ENCODE measurements at regions not wholly inside any gene's neighbourhood (a gene's known extent, or its start where the extent isn't known, plus 50 kb on each side); places are given as distances from the start of the nearest gene placed in this dataset.
A peak's percentile ranks its signal among the peaks of the same experiment; 100 is the strongest.

- H3K4me2 ChIP-seq, result no peak overlapping the region
- H3K79me2 ChIP-seq, result no peaks in the 10 kb centered on the region
- H3K4me1 ChIP-seq (ENCODE audit: insufficient read depth), result peaks cover 15% of the 10 kb centered on the region
- H3K27ac ChIP-seq, result no peak overlapping the region
- no peak overlapping the region for H3K4me3 ChIP-seq
- WGBS (ENCODE audit: low lambda C conversion rate, missing lambda C conversion rate), result 92% methylated on average over 12 of the region's 12 CpGs
- H4K20me1 ChIP-seq (ENCODE audit: insufficient read depth, poor library complexity, severe bottlenecking), result no peaks in the 10 kb centered on the region
- no peak overlapping the region for H2AFZ ChIP-seq
- H3K9me3 ChIP-seq (ENCODE audit: low read depth), result no peaks in the 10 kb centered on the region
- TF ChIP-seq CTCF (IDR thresholded peaks at IDR 0.05; ENCODE audit: poor library complexity) (no peak), EZH2phosphoT487 (IDR thresholded peaks at IDR 0.05; ENCODE audit: low read depth, severe bottlenecking, unreplicated experiment) (no peak), EZH2 (IDR thresholded peaks at IDR 0.05; ENCODE audit: borderline replicate concordance) (no peak)
- H3K27me3 ChIP-seq, result peaks cover 7% of the 10 kb centered on the region
- DNase-seq (ENCODE audit: low spot score), result no peak
- H3K9me2 ChIP-seq (replicated peaks; ENCODE audit: insufficient read depth), result no peaks in the 10 kb centered on the region
- H3K36me3 ChIP-seq (replicated peaks; ENCODE audit: insufficient read depth, low read depth), result no peaks in the 10 kb centered on the region
Measured at GRCh38 chr5:73365990-73366667, 82.4 kb downstream of the FOXD1 start.

DNA sequence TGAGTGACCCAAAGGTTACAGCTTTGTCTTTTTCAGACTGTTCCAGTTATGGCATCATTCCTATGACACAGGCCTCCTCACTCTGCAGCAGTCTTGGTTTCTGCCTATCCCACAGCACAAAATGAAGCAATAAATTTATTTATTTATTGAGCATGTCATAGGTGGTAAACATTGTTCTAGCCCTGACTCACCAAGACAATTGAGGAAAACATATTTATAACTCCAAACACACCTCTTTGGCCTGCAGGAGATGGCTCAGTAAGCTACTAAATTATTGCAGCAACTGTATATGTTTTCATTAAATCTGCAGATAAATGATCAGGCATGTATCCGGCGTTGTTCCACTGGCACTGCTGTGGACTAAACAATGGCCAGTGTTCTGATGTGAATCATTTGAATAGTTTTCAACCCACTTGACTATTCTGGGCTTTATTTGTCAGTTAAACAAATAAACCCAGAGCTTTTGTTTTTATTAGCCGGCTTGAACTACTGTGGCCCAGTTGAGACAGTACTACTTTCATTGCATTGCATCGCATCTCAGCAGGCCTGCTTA is 83.2 kb downstream of the FOXD1 start:
- DNase-seq (ENCODE audit: low spot score), result no peak
- Histone ChIP-seq H3K4me2 (no peak overlapping the region), H3K27ac (no peak overlapping the region), H3K4me1 (ENCODE audit: insufficient read depth) (peaks cover 8% of the 10 kb centered on the region), H3K27me3 (peaks cover 7% of the 10 kb centered on the region), H3K4me3 (no peak overlapping the region), H3K79me2 (no peaks in the 10 kb centered on the region), H4K20me1 (ENCODE audit: insufficient read depth, poor library complexity, severe bottlenecking) (no peaks in the 10 kb centered on the region), H3K9me2 (replicated peaks; ENCODE audit: insufficient read depth) (no peaks in the 10 kb centered on the region), H2AFZ (no peak overlapping the region), H3K9me3 (ENCODE audit: low read depth) (no peaks in the 10 kb centered on the region), H3K36me3 (replicated peaks; ENCODE audit: insufficient read depth, low read depth) (no peaks in the 10 kb centered on the region)
- WGBS (ENCODE audit: low lambda C conversion rate, missing lambda C conversion rate), result 66% methylated on average over 4 of the region's 4 CpGs
- TF ChIP-seq EZH2phosphoT487 (IDR thresholded peaks at IDR 0.05; ENCODE audit: low read depth, severe bottlenecking, unreplicated experiment) (no peak), EZH2 (IDR thresholded peaks at IDR 0.05; ENCODE audit: borderline replicate concordance) (no peak), CTCF (IDR thresholded peaks at IDR 0.05; ENCODE audit: poor library complexity) (no peak)

DNA sequence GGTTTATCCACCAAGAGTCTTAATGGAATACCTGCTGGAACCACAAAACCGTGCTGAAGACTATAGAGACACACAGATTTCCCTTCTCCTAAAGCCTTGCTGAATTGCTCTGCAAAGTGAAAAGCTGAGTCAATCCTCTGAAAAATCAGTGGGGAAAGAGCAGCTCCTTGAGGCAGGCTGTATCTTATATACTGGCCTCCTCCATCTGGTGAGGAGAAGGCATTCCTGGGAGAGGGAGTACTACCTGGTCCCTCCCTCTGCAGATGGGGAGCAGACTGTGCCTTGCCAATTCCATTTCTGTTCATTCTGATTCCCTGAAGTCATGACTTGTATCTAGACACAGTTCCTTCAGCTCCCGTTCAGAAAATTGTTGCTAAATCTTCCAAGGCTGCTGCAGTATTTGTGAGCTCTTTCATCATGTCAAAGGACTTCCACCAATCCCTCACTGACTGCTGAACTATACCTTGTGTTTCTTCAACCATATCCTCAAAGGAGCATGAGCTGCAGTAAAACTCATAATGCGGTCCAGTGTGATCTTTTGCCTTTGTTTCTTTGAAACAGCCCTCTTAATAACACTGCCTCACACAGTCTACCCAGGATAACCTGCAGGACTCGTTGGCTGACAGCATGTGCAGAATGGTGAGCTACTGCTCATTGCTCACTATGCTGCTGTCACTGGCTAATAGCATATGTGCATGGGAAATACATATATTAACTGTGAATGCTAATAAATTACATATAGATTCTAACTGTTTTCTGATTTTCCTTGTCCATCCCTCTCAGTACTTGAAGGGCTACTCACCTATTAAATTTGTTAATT is 84.5 kb downstream of the FOXD1 start:
- Histone ChIP-seq H2AFZ (no peak overlapping the region), H3K4me2 (peak overlapping the region; percentile 9), H3K9me3 (ENCODE audit: low read depth) (no peaks in the 10 kb centered on the region), H3K27me3 (peaks cover 7% of the 10 kb centered on the region), H3K4me3 (no peak overlapping the region), H3K79me2 (no peaks in the 10 kb centered on the region), H3K27ac (no peak overlapping the region), H4K20me1 (ENCODE audit: insufficient read depth, poor library complexity, severe bottlenecking) (no peaks in the 10 kb centered on the region), H3K9me2 (replicated peaks; ENCODE audit: insufficient read depth) (no peaks in the 10 kb centered on the region), H3K36me3 (replicated peaks; ENCODE audit: insufficient read depth, low read depth) (no peaks in the 10 kb centered on the region), H3K4me1 (ENCODE audit: insufficient read depth) (peaks cover 5% of the 10 kb centered on the region)
- 66% methylated on average over 4 of the region's 4 CpGs for WGBS (ENCODE audit: low lambda C conversion rate, missing lambda C conversion rate)
- TF ChIP-seq EZH2 (IDR thresholded peaks at IDR 0.05; ENCODE audit: borderline replicate concordance) (no peak), CTCF (IDR thresholded peaks at IDR 0.05; ENCODE audit: poor library complexity) (peak; percentile 4), EZH2phosphoT487 (IDR thresholded peaks at IDR 0.05; ENCODE audit: low read depth, severe bottlenecking, unreplicated experiment) (no peak)
- DNase-seq (ENCODE audit: low spot score), result peak; percentile 19
